Liver (tissue), 8 donors: ENCODE measurements at regions not wholly inside any gene's neighbourhood (a gene's known extent, or its start where the extent isn't known, plus 50 kb on each side); places are given as distances from the start of the nearest gene placed in this dataset.
A peak's percentile ranks its signal among the peaks of the same experiment; 100 is the strongest.

Experiments used
- DNase-seq: peaks from one replicate; pipeline ENCODE4 v3.0.0-alpha.2; 2017; ENCODE audit warnings: low spot score
- H3K27ac ChIP-seq, 2 donors: one replicate each; pipeline ENCODE4 v1.7.0; 2013; ENCODE audit warnings: inconsistent platforms in 2 of 2, low read length in 2 of 2, control low read depth in 1 of 2, low read depth in 1 of 2, mild to moderate bottlenecking in 1 of 2
- H3K27me3 ChIP-seq, 4 donors: one replicate each; pipeline versions ENCODE4 v1.6.1 to v1.7.0; 2013; ENCODE audit warnings: low read length in 3 of 4, inconsistent platforms in 1 of 4, mild to moderate bottlenecking in 1 of 4, moderate library complexity in 1 of 4; ENCODE audit not compliant: control insufficient read depth in 4 of 4, insufficient read depth in 4 of 4
- H3K36me3 ChIP-seq, 4 donors: one replicate each; pipeline versions ENCODE4 v1.6.1 to v1.7.0; 2013; ENCODE audit warnings: low read length in 3 of 4, mild to moderate bottlenecking in 3 of 4, low read depth in 1 of 4, moderate library complexity in 1 of 4; ENCODE audit not compliant: control insufficient read depth in 4 of 4, insufficient read depth in 3 of 4
- H3K4me1 ChIP-seq, 4 donors: one replicate each; pipeline versions ENCODE4 v1.6.1 to v1.7.0; 2013; ENCODE audit warnings: low read length in 3 of 4, mild to moderate bottlenecking in 3 of 4, moderate library complexity in 1 of 4; ENCODE audit not compliant: control insufficient read depth in 4 of 4, insufficient read depth in 4 of 4
- H3K4me3 ChIP-seq, 3 donors: one replicate each; pipeline versions ENCODE4 v1.6.1 to v1.7.0; 2013; ENCODE audit warnings: low read length in 3 of 3, control low read depth in 1 of 3, low read depth in 1 of 3, mild to moderate bottlenecking in 1 of 3
- H3K9ac ChIP-seq, 2 donors: one replicate each; pipeline ENCODE4 v1.7.0; 2013; ENCODE audit warnings: low read length in 2 of 2, mild to moderate bottlenecking in 2 of 2, moderate library complexity in 2 of 2, control low read depth in 1 of 2, low read depth in 1 of 2
- H3K9me3 ChIP-seq, 4 donors: one replicate each; pipeline versions ENCODE4 v1.6.1 to v1.7.0; 2013; ENCODE audit warnings: low read length in 3 of 4; ENCODE audit not compliant: control insufficient read depth in 4 of 4
- ATF3 ChIP-seq: IDR thresholded peaks from 2 replicates; pipeline ENCODE4 v1.6.1; 2016; ENCODE audit warnings: antibody characterized with exemption
- CTCF ChIP-seq: fragments of 150-350 bp; IDR thresholded peaks from 2 replicates; pipeline ENCODE4 v1.5.1; 2017; ENCODE audit warnings: improper control_type of control experiment, low read depth, low read length; ENCODE audit not compliant: missing input control
- EGR1 ChIP-seq, 2 donors: IDR thresholded peaks; 2 replicates each; pipeline ENCODE4 v1.6.1; 2016 to 2018; ENCODE audit warnings: antibody characterized with exemption in 2 of 2, low read depth in 2 of 2
- FOXA1 ChIP-seq: IDR thresholded peaks from 2 replicates; pipeline ENCODE4 v1.6.1; 2016; ENCODE audit warnings: antibody characterized with exemption
- FOXA2 ChIP-seq: IDR thresholded peaks from 2 replicates; pipeline ENCODE4 v1.6.1; 2016; ENCODE audit warnings: antibody characterized with exemption
- GABPA ChIP-seq, 2 donors: IDR thresholded peaks in 1 of 2; conservative IDR thresholded peaks in 1 of 2; 2 replicates each; pipeline ENCODE4 v1.6.1; 2016; ENCODE audit warnings: antibody characterized with exemption in 2 of 2, mild to moderate bottlenecking in 1 of 2, moderate library complexity in 1 of 2
- HNF4A ChIP-seq, 2 donors: conservative IDR thresholded peaks; 2 replicates each; pipeline ENCODE4 v1.6.1; 2016; ENCODE audit warnings: antibody characterized with exemption in 2 of 2, mild to moderate bottlenecking in 2 of 2
- HNF4G ChIP-seq: IDR thresholded peaks from 2 replicates; pipeline ENCODE4 v1.6.1; 2016; ENCODE audit warnings: antibody characterized with exemption
- JUND ChIP-seq, 2 donors: IDR thresholded peaks; 2 replicates each; pipeline ENCODE4 v1.6.1; 2016; ENCODE audit warnings: antibody characterized with exemption in 2 of 2
- MAX ChIP-seq: IDR thresholded peaks from 2 replicates; pipeline ENCODE4 v1.6.1; 2016; ENCODE audit warnings: antibody characterized with exemption
- NR2F2 ChIP-seq: IDR thresholded peaks from 2 replicates; pipeline ENCODE4 v1.6.1; 2016; ENCODE audit warnings: antibody characterized with exemption
- RAD21 ChIP-seq, 2 donors: IDR thresholded peaks; 2 replicates each; pipeline ENCODE4 v1.6.1; 2016; ENCODE audit warnings: antibody characterized with exemption in 2 of 2, mild to moderate bottlenecking in 2 of 2
- REST ChIP-seq: IDR thresholded peaks from 2 replicates; pipeline ENCODE4 v1.6.1; 2016; ENCODE audit warnings: antibody characterized with exemption, mild to moderate bottlenecking
- RXRA ChIP-seq, 2 donors: IDR thresholded peaks; 2 replicates each; pipeline ENCODE4 v1.6.1; 2017 to 2018; ENCODE audit warnings: antibody characterized with exemption in 2 of 2, mild to moderate bottlenecking in 1 of 2
- SP1 ChIP-seq: IDR thresholded peaks from 2 replicates; pipeline ENCODE4 v1.6.1; 2018; ENCODE audit warnings: antibody characterized with exemption, mild to moderate bottlenecking
- TAF1 ChIP-seq: conservative IDR thresholded peaks from 2 replicates; pipeline ENCODE4 v1.6.1; 2016; ENCODE audit warnings: antibody characterized with exemption, mild to moderate bottlenecking
- YY1 ChIP-seq: IDR thresholded peaks from 2 replicates; pipeline ENCODE4 v1.6.1; 2016; ENCODE audit warnings: antibody characterized with exemption, mild to moderate bottlenecking
- WGBS: extraction: QIAGEN DNeasy Blood & Tissue Kit; methylation state at CpG from one replicate; pipeline ENCODE4 v1.1.7; 2013; 5-methylcytosine and 5-hydroxymethylcytosine counted together
- TF ChIP-seq, protein P1 (sequence below): IDR thresholded peaks from 2 replicates; pipeline ENCODE4 v1.6.1; 2016; ENCODE audit warnings: antibody characterized with exemption
- donor health status: healthy.
- donor health status: healthy.
- donor health status: healthy.
- donor health status: healthy.
- donor health status: healthy.

DNA sequence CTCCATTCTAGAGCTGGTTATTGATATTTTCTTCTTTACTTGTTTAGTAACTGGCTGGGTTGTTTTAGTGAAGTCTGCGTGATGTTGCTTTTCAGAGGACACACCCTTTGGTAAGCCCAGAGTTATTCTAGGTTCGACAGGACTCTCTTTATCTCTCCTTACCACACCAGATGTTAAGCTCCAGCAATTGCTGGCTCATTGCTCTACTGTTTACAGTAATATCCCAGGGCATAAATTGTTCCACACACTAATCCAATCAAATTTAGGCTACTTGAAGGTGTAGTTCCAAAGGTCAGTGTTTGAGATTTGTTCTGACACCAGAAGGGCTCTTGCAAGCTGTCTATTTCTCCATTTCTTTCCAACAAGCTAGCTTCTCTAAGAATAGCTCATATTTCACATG lies 506.6 kb downstream of the NR4A2 start:
- no peak for DNase-seq
- Histone ChIP-seq H3K27me3 (peaks cover 0 to 4% (median 0%) of the 10 kb centered on the region in 4 donors), H3K4me3 (no peak overlapping the region), H3K9ac (no peak overlapping the region), H3K9me3 (no peaks in the 10 kb centered on the region), H3K36me3 (no peaks in the 10 kb centered on the region), H3K4me1 (no peaks in the 10 kb centered on the region), H3K27ac (no peak overlapping the region)
- TF ChIP-seq JUND (IDR thresholded peaks at IDR 0.05) (no peak), ATF3 (no peak), FOXA1 (no peak), TAF1 (no peak), REST (no peak), NR2F2 (no peak), YY1 (no peak), RAD21 (IDR thresholded peaks at IDR 0.05) (no peak), CTCF (no peak)
- TF ChIP-seq, protein P1, sequence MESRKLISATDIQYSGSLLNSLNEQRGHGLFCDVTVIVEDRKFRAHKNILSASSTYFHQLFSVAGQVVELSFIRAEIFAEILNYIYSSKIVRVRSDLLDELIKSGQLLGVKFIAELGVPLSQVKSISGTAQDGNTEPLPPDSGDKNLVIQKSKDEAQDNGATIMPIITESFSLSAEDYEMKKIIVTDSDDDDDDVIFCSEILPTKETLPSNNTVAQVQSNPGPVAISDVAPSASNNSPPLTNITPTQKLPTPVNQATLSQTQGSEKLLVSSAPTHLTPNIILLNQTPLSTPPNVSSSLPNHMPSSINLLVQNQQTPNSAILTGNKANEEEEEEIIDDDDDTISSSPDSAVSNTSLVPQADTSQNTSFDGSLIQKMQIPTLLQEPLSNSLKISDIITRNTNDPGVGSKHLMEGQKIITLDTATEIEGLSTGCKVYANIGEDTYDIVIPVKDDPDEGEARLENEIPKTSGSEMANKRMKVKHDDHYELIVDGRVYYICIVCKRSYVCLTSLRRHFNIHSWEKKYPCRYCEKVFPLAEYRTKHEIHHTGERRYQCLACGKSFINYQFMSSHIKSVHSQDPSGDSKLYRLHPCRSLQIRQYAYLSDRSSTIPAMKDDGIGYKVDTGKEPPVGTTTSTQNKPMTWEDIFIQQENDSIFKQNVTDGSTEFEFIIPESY, result no peak
- WGBS, result 61% methylated on average over 2 of the region's 2 CpGs

GRCh38 chr2:155815851-155816250 lies 516.7 kb downstream of the NR4A2 start:
- no peaks in the 10 kb centered on the region for H3K4me1 ChIP-seq
- no peak overlapping the region for H3K9ac ChIP-seq
- no peak overlapping the region for H3K27ac ChIP-seq
- H3K9me3 ChIP-seq, result peaks cover 0 to 3% (median 0%) of the 10 kb centered on the region in 4 donors
- no peak overlapping the region for H3K4me3 ChIP-seq
- H3K36me3 ChIP-seq, result no peaks in the 10 kb centered on the region
- DNase-seq, result no peak
- no peaks in the 10 kb centered on the region for H3K27me3 ChIP-seq
- TF ChIP-seq FOXA1, result no peak
- no peak for TF ChIP-seq YY1
- peak; percentile 34 to 64 for TF ChIP-seq RAD21 (IDR thresholded peaks at IDR 0.05)
- TF ChIP-seq MAX, result no peak
- TF ChIP-seq ATF3, result no peak
- TF ChIP-seq FOXA2, result peak; percentile 18
- TF ChIP-seq, protein P1, result no peak
- TF ChIP-seq HNF4A (conservative IDR thresholded peaks at IDR 0.05), result no peak
- no peak for TF ChIP-seq REST
- no peak for TF ChIP-seq RXRA (IDR thresholded peaks at IDR 0.05)
- TF ChIP-seq SP1, result no peak
- TF ChIP-seq GABPA (IDR thresholded peaks at IDR 0.05 in 1 of 2, conservative IDR thresholded peaks at IDR 0.05 in 1 of 2), result no peak
- no peak for TF ChIP-seq TAF1
- no peak for TF ChIP-seq HNF4G
- TF ChIP-seq EGR1 (IDR thresholded peaks at IDR 0.05; ENCODE audit: low read depth in 2 of 2), result no peak
